ENCODE measurements at regions not wholly inside any gene's neighbourhood (a gene's known extent, or its start where the extent isn't known, plus 50 kb on each side); places are given as distances from the start of the nearest gene placed in this dataset.
"Not testable (repeated sequence)": the region's sequence is repeated elsewhere in the genome, so short reads cannot be mapped to it uniquely, and the experiment has no call there.

DNA sequence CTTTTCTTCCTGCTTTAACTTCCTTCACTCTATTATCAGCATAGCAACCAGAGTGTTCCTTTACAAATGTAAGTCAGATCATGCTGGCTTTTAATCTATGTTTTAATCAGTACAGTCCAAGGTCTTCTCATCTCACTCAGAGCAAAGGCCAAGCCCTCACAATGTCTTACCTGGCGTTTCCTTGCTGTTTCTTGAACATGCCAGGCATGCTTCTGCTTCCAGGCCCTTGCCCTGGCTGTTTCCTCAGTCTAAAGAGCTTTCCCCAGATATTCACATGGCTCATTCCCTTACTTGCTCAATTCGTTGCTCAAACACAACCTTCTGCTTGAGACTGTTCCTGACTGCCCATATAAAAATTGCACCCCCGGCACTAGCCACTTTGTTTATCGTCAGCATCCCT is 121.7 kb upstream of the GLRA1 start:
- Histone ChIP-seq H3K27ac (ENCODE audit: insufficient read depth, low read length) (no peak overlapping the region), H3K9ac (ENCODE audit: insufficient read depth, low read length) (no peak overlapping the region), H3K27me3 (ENCODE audit: control insufficient read depth, insufficient read depth, low read length) (no peaks in the 10 kb centered on the region), H3K4me2 (ENCODE audit: extremely low read depth, insufficient read depth, low read length) (no peak overlapping the region), H3K36me3 (ENCODE audit: control insufficient read depth, insufficient read depth, low read length) (no peaks in the 10 kb centered on the region), H3K4me1 (ENCODE audit: control insufficient read depth, extremely low read depth, insufficient read depth, low read length) (no peaks in the 10 kb centered on the region), H3K4me3 (replicated peaks in 1 of 4; ENCODE audit: control extremely low read depth in 1 of 4, insufficient read depth in 1 of 4, low read depth in 3 of 4, low read length in 4 of 4) (no peak overlapping the region), H4K20me1 (ENCODE audit: control insufficient read depth, extremely low read depth, insufficient read depth, low read length) (no peaks in the 10 kb centered on the region), H2AFZ (ENCODE audit: low read length) (no peak overlapping the region), H3K79me2 (ENCODE audit: control insufficient read depth, insufficient read depth, low read length) (no peaks in the 10 kb centered on the region), H3K9me3 (ENCODE audit: control insufficient read depth, insufficient read depth, low read depth, low read length) (no peaks in the 10 kb centered on the region)
- no peak for DNase-seq (ENCODE audit: low read depth in 2 of 2)
- TF ChIP-seq, protein P1, sequence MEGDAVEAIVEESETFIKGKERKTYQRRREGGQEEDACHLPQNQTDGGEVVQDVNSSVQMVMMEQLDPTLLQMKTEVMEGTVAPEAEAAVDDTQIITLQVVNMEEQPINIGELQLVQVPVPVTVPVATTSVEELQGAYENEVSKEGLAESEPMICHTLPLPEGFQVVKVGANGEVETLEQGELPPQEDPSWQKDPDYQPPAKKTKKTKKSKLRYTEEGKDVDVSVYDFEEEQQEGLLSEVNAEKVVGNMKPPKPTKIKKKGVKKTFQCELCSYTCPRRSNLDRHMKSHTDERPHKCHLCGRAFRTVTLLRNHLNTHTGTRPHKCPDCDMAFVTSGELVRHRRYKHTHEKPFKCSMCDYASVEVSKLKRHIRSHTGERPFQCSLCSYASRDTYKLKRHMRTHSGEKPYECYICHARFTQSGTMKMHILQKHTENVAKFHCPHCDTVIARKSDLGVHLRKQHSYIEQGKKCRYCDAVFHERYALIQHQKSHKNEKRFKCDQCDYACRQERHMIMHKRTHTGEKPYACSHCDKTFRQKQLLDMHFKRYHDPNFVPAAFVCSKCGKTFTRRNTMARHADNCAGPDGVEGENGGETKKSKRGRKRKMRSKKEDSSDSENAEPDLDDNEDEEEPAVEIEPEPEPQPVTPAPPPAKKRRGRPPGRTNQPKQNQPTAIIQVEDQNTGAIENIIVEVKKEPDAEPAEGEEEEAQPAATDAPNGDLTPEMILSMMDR (conservative IDR thresholded peaks at IDR 0.05 in 1 of 2, IDR thresholded peaks at IDR 0.05 in 1 of 2; ENCODE audit: low read depth in 1 of 2, low read length in 2 of 2), result no peak
- no peak for TF ChIP-seq EZH2 (IDR thresholded peaks at IDR 0.05; ENCODE audit: low read length, missing control alignments)

GRCh38 chr5:152038856-152039255 is 114.2 kb upstream of the GLRA1 start:
- DNase-seq (ENCODE audit: low read depth in 2 of 2); H3K79me2 ChIP-seq (ENCODE audit: control insufficient read depth, insufficient read depth, low read length); H3K36me3 ChIP-seq (ENCODE audit: control insufficient read depth, insufficient read depth, low read length); H3K4me1 ChIP-seq (ENCODE audit: control insufficient read depth, extremely low read depth, insufficient read depth, low read length); H3K27me3 ChIP-seq (ENCODE audit: control insufficient read depth, insufficient read depth, low read length); H4K20me1 ChIP-seq (ENCODE audit: control insufficient read depth, extremely low read depth, insufficient read depth, low read length); H3K27ac ChIP-seq (ENCODE audit: insufficient read depth, low read length); H2AFZ ChIP-seq (ENCODE audit: low read length); H3K9ac ChIP-seq (ENCODE audit: insufficient read depth, low read length); H3K4me2 ChIP-seq (ENCODE audit: extremely low read depth, insufficient read depth, low read length); H3K9me3 ChIP-seq (ENCODE audit: control insufficient read depth, insufficient read depth, low read depth, low read length); H3K4me3 ChIP-seq (replicated peaks in 1 of 4; ENCODE audit: control extremely low read depth in 1 of 4, insufficient read depth in 1 of 4, low read depth in 3 of 4, low read length in 4 of 4): not testable (repeated sequence)

GRCh38 chr5:152026328-152027024 is 101.8 kb upstream of the GLRA1 start:
- not testable (repeated sequence) for H3K36me3 ChIP-seq (ENCODE audit: control insufficient read depth, insufficient read depth, low read length); H3K27ac ChIP-seq (ENCODE audit: insufficient read depth, low read length); H2AFZ ChIP-seq (ENCODE audit: low read length)

GRCh38 chr5:152016421-152016820 is 91.8 kb upstream of the GLRA1 start:
- Histone ChIP-seq H4K20me1 (ENCODE audit: control insufficient read depth, extremely low read depth, insufficient read depth, low read length) (no peaks in the 10 kb centered on the region), H3K9ac (ENCODE audit: insufficient read depth, low read length) (no peak overlapping the region), H3K4me3 (replicated peaks in 1 of 4; ENCODE audit: control extremely low read depth in 1 of 4, insufficient read depth in 1 of 4, low read depth in 3 of 4, low read length in 4 of 4) (no peak overlapping the region), H3K79me2 (ENCODE audit: control insufficient read depth, insufficient read depth, low read length) (no peaks in the 10 kb centered on the region), H3K36me3 (ENCODE audit: control insufficient read depth, insufficient read depth, low read length) (no peaks in the 10 kb centered on the region), H3K27ac (ENCODE audit: insufficient read depth, low read length) (no peak overlapping the region), H3K4me1 (ENCODE audit: control insufficient read depth, extremely low read depth, insufficient read depth, low read length) (no peaks in the 10 kb centered on the region), H2AFZ (ENCODE audit: low read length) (no peak overlapping the region), H3K9me3 (ENCODE audit: control insufficient read depth, insufficient read depth, low read depth, low read length) (no peaks in the 10 kb centered on the region), H3K4me2 (ENCODE audit: extremely low read depth, insufficient read depth, low read length) (no peak overlapping the region), H3K27me3 (ENCODE audit: control insufficient read depth, insufficient read depth, low read length) (no peaks in the 10 kb centered on the region)
- DNase-seq (ENCODE audit: low read depth in 2 of 2), result no peak
- TF ChIP-seq EZH2 (IDR thresholded peaks at IDR 0.05; ENCODE audit: low read length, missing control alignments), result no peak

More at GRCh38 chr5:152026328-152027024, 101.8 kb upstream of the GLRA1 start:
- not testable (repeated sequence) for H3K4me3 ChIP-seq (replicated peaks in 1 of 4; ENCODE audit: control extremely low read depth in 1 of 4, insufficient read depth in 1 of 4, low read depth in 3 of 4, low read length in 4 of 4); H3K27me3 ChIP-seq (ENCODE audit: control insufficient read depth, insufficient read depth, low read length); H3K9ac ChIP-seq (ENCODE audit: insufficient read depth, low read length); H3K4me1 ChIP-seq (ENCODE audit: control insufficient read depth, extremely low read depth, insufficient read depth, low read length); H3K4me2 ChIP-seq (ENCODE audit: extremely low read depth, insufficient read depth, low read length); H3K79me2 ChIP-seq (ENCODE audit: control insufficient read depth, insufficient read depth, low read length); DNase-seq (ENCODE audit: low read depth in 2 of 2); H4K20me1 ChIP-seq (ENCODE audit: control insufficient read depth, extremely low read depth, insufficient read depth, low read length); H3K9me3 ChIP-seq (ENCODE audit: control insufficient read depth, insufficient read depth, low read depth, low read length)

Measured in fibroblast of lung (primary cell).